DND-41 (cell line): ENCODE measurements at regions not wholly inside any gene's neighbourhood (a gene's known extent, or its start where the extent isn't known, plus 50 kb on each side); places are given as distances from the start of the nearest gene placed in this dataset.

Experiments used
- EZH2 ChIP-seq: IDR thresholded peaks from 3 replicates; pipeline ENCODE4 v1.6.1; 2012; ENCODE audit warnings: borderline replicate concordance, low read depth, mild to moderate bottlenecking, moderate library complexity, low read length, inconsistent platforms; ENCODE audit not compliant: severe bottlenecking
- TF ChIP-seq, protein P1 (sequence below): IDR thresholded peaks from 2 replicates; pipeline ENCODE4 v1.5.1; 2012; ENCODE audit warnings: borderline replicate concordance, low read length, moderate library complexity, mild to moderate bottlenecking; ENCODE audit not compliant: poor library complexity, severe bottlenecking; ENCODE audit errors: extremely low read depth

- TF ChIP-seq, protein P1, sequence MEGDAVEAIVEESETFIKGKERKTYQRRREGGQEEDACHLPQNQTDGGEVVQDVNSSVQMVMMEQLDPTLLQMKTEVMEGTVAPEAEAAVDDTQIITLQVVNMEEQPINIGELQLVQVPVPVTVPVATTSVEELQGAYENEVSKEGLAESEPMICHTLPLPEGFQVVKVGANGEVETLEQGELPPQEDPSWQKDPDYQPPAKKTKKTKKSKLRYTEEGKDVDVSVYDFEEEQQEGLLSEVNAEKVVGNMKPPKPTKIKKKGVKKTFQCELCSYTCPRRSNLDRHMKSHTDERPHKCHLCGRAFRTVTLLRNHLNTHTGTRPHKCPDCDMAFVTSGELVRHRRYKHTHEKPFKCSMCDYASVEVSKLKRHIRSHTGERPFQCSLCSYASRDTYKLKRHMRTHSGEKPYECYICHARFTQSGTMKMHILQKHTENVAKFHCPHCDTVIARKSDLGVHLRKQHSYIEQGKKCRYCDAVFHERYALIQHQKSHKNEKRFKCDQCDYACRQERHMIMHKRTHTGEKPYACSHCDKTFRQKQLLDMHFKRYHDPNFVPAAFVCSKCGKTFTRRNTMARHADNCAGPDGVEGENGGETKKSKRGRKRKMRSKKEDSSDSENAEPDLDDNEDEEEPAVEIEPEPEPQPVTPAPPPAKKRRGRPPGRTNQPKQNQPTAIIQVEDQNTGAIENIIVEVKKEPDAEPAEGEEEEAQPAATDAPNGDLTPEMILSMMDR: no peak
- no peak for TF ChIP-seq EZH2
Measured at GRCh38 chr14:49313108-49313507, 273.1 kb downstream of the RPS29 start.
